ENCODE measurements at regions not wholly inside any gene's neighbourhood (a gene's known extent, or its start where the extent isn't known, plus 50 kb on each side); places are given as distances from the start of the nearest gene placed in this dataset.

- TF ChIP-seq MYNN (IDR thresholded peaks at IDR 0.05) (no peak), MYNN (CRISPR knock-in tag; IDR thresholded peaks at IDR 0.05) (no peak), BHLHE40 (IDR thresholded peaks at IDR 0.05; ENCODE audit: low read length) (no peak), HIVEP1 (CRISPR knock-in tag; IDR thresholded peaks at IDR 0.05) (no peak), ATF3 (IDR thresholded peaks at IDR 0.05) (no peak), ATF3 (CRISPR knock-in tag; conservative IDR thresholded peaks at IDR 0.05) (no peak), ZNF3 (CRISPR knock-in tag; IDR thresholded peaks at IDR 0.05) (no peak), EGR1 (conservative IDR thresholded peaks at IDR 0.05) (no peak), CC2D1A (IDR thresholded peaks at IDR 0.05) (no peak), ZNF347 (CRISPR knock-in tag; IDR thresholded peaks at IDR 0.05; ENCODE audit: low read depth) (no peak)
These were observed 76.3 kb downstream of the PERP start (continued) for GRCh38 chr6:138030872-138031271.

DNA sequence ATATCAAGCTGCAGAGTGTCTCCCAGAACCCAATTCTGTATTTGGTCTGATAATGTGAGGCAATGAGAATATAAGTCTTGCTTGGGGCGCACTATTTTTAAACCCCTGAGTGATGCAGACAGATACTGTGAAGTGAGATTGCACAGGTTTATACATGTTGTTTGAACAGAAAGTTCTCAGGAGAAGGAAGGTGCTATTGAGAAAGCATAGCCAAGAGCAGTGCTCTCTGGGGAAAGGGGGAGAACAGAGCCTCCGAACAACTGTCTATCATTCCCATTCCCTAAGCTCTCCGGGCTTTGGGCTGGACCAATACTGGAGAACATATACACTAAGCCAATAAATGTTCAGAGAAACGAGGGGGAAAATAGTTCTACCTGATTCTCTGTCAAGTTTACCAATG is 75.8 kb downstream of the PERP start:
- 0% methylated on average over 4 of the region's 4 CpGs for WGBS (ENCODE audit: insufficient coverage, low coverage, missing lambda C conversion rate)
- no peak overlapping the region for H2AFZ ChIP-seq (ENCODE audit: low read depth, low read length)

More for the DNA sequence above, 75.8 kb downstream of the PERP start:
- Histone ChIP-seq H3K9me1 (ENCODE audit: control insufficient read depth, insufficient read depth, low read length) (no peaks in the 10 kb centered on the region), H3K4me3 (no peak overlapping the region), H3K4me1 (replicated peaks in 1 of 2; ENCODE audit: control insufficient read depth in 2 of 2, insufficient read depth in 2 of 2, low read length in 2 of 2) (no peaks in the 10 kb centered on the region), H4K20me1 (replicated peaks; ENCODE audit: control insufficient read depth, insufficient read depth, low read length) (no peaks in the 10 kb centered on the region), H3K36me3 (ENCODE audit: control insufficient read depth, insufficient read depth, low read length) (no peaks in the 10 kb centered on the region), H3K79me2 (ENCODE audit: control insufficient read depth, insufficient read depth, low read length) (no peaks in the 10 kb centered on the region), H3K9me3 (replicated peaks; ENCODE audit: control insufficient read depth, insufficient read depth, low read depth, low read length) (no peaks in the 10 kb centered on the region), H3K4me2 (ENCODE audit: insufficient read depth, low read length) (no peak overlapping the region), H3K27me3 (ENCODE audit: control insufficient read depth in 2 of 2, insufficient read depth in 2 of 2, low read length in 2 of 2) (peaks cover 14 to 42% of the 10 kb centered on the region in 2 experiments), H3K27ac (ENCODE audit: extremely low read depth, low read depth, low read length) (no peak overlapping the region), H3K9ac (ENCODE audit: insufficient read depth in 1 of 2, low read depth in 2 of 2, low read length in 2 of 2) (no peak overlapping the region)
- in situ Hi-C loops (cut with MboI) (no loop called here), intact Hi-C loops (cut with micrococcal nuclease) (no loop called here)
- DNase-seq (ENCODE audit: extremely low read depth in 1 of 4, low spot score in 3 of 4) (no peak), FAIRE-seq (no peak), ATAC-seq (no peak)
- BruUV-seq (replicated peaks) = no TSS peak
- no peak for TF ChIP-seq SNIP1 (IDR thresholded peaks at IDR 0.05; ENCODE audit: low read depth)
- TF ChIP-seq ZNF586 (CRISPR knock-in tag; conservative IDR thresholded peaks at IDR 0.05) = no peak
- ChIA-PET CTCF (ENCODE audit: low intra/inter-chr PET ratio) (no interaction called here), POLR2A (no interaction called here)

All from K562 (cell line).